Activated CD4-positive, alpha-beta T cell treated with anti-CD3 and anti-CD28 coated beads for 36 hours (primary cell): ENCODE measurements at regions not wholly inside any gene's neighbourhood (a gene's known extent, or its start where the extent isn't known, plus 50 kb on each side); places are given as distances from the start of the nearest gene placed in this dataset.
A peak's percentile ranks its signal among the peaks of the same experiment; 100 is the strongest.

Source experiments
- ATAC-seq: fragments of 200-7000 bp; cut with Tn5 transposase; one replicate; pipeline ENCODE4 v1.10.0; 2021; ENCODE audit warnings: mild to moderate bottlenecking, moderate library complexity
- CTCF ChIA-PET: fragments of 350-600 bp; sonication (Branson Sonifier 250); formaldehyde crosslinking; loops from one replicate; lab custom pipeline; 2021; ENCODE audit warnings: antibody characterized with exemption; lab: Charles Lee
- POLR2A ChIA-PET: fragments of 350-600 bp; sonication (Branson Sonifier 250); formaldehyde crosslinking; loops from one replicate; lab custom pipeline; 2021; ENCODE audit warnings: antibody characterized with exemption, inconsistent platforms; lab: Charles Lee
- DNase-seq: peaks from one replicate; pipeline ENCODE4 v3.0.0-alpha.2; 2020
- H3K27ac Mint-ChIP-seq: one replicate; pipeline ENCODE4 v1.8.0; 2021; ENCODE audit warnings: mixed read lengths
- H3K27me3 Mint-ChIP-seq: one replicate; pipeline ENCODE4 v1.8.0; 2021; ENCODE audit warnings: mixed read lengths
- H3K36me3 Mint-ChIP-seq: one replicate; pipeline ENCODE4 v1.8.0; 2021; ENCODE audit warnings: low read depth, mixed read lengths
- H3K4me1 Mint-ChIP-seq: one replicate; pipeline ENCODE4 v1.8.0; 2021; ENCODE audit warnings: mixed read lengths
- H3K4me3 Mint-ChIP-seq: one replicate; pipeline ENCODE4 v1.8.0; 2021; ENCODE audit warnings: mild to moderate bottlenecking, moderate library complexity, mixed read lengths
- H3K9me3 Mint-ChIP-seq: one replicate; pipeline ENCODE4 v1.8.0; 2021; ENCODE audit warnings: low read depth, mixed read lengths
- intact Hi-C, 2 experiments: fragments of 100-400 bp; cut with DNase I in 1 of 2; cut with micrococcal nuclease in 1 of 2; formaldehyde crosslinking; loops; one replicate each; pipeline versions ENCODE4 v1.14.2 to v1.15.1; 2022 to 2024; cut with DNase I, micrococcal nuclease

GRCh38 chr1:11397151-11397901 lies 81.6 kb upstream of the DISP3 start:
- intact Hi-C loops, result no loop called here
- no peak for DNase-seq
- H3K9me3 Mint-ChIP-seq, result no peaks in the 10 kb centered on the region
- no peaks in the 10 kb centered on the region for H3K4me1 Mint-ChIP-seq
- no peak overlapping the region for H3K27ac Mint-ChIP-seq
- H3K4me3 Mint-ChIP-seq, result no peak overlapping the region
- ChIA-PET CTCF (no interaction called here), POLR2A (no interaction called here)
- ATAC-seq, result no peak
- H3K27me3 Mint-ChIP-seq, result peaks cover 6% of the 10 kb centered on the region
- H3K36me3 Mint-ChIP-seq, result no peaks in the 10 kb centered on the region

DNA sequence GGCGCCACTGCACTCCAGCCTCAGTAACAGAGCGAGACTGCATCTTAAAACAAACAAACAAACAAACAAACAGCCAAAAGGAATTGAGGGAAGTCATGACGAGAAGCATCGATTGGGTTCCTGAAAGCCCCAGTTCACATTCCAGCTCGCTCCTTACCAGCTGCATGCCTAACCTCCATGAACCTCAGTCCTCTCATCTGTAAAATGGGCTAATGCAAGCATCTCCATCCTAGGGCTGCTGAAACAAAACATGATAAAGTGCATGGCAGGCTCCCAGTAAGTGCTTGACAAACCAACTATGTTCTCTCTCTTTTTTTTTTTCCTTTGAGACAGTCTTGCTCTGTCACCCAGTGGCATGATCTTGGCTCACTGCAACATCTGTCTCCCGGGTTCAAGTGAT lies 79.7 kb upstream of the DISP3 start:
- POLR2A ChIA-PET, result no interaction called here
- Mint-ChIP-seq H3K9me3 (peaks cover 1% of the 10 kb centered on the region), H3K27me3 (peaks cover 6% of the 10 kb centered on the region), H3K27ac (no peak overlapping the region), H3K4me3 (no peak overlapping the region), H3K4me1 (no peaks in the 10 kb centered on the region), H3K36me3 (no peaks in the 10 kb centered on the region)
- DNase-seq, result no peak
- intact Hi-C loops, result no loop called here
- no peak for ATAC-seq
- CTCF ChIA-PET, result interaction anchor here (0.6 kb wide), 1 partner anchor 241 kb away, joined by 4 read pairs; no protein-coding TSS in a partner anchor

DNA sequence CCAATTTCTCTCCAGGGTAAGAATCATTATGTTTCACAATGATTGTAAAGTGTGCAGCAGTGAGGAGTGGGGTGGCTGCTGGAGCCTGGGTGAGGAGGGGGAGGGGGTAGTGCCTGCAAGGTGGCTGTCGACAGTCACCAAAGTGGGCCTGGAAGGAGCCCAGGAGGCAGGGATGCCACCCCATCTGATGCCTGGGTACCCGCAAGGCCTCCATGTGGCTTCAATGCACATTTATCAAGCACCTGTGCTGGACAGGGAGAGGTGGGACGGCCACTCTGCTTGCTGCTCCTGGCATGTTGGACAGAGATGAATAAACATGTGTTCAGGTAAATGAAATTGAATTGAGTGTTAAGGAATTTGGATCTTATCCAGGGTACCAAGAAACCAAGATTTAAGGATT lies 78.8 kb upstream of the DISP3 start:
- H3K27me3 Mint-ChIP-seq, result peaks cover 3% of the 10 kb centered on the region
- intact Hi-C loops, result no loop called here
- peaks cover 1% of the 10 kb centered on the region for H3K9me3 Mint-ChIP-seq
- CTCF ChIA-PET, result no interaction called here
- H3K4me1 Mint-ChIP-seq, result peaks cover 1% of the 10 kb centered on the region
- no peak overlapping the region for H3K4me3 Mint-ChIP-seq
- H3K36me3 Mint-ChIP-seq, result no peaks in the 10 kb centered on the region
- ATAC-seq, result no peak
- no peak overlapping the region for H3K27ac Mint-ChIP-seq
- POLR2A ChIA-PET, result no interaction called here
- DNase-seq, result no peak

- Mint-ChIP-seq H3K27me3 (peaks cover 2% of the 10 kb centered on the region), H3K4me3 (no peak overlapping the region), H3K4me1 (peaks cover 2% of the 10 kb centered on the region), H3K9me3 (peaks cover 1% of the 10 kb centered on the region), H3K36me3 (no peaks in the 10 kb centered on the region), H3K27ac (no peak overlapping the region)
- ATAC-seq, result peak; percentile 33
- intact Hi-C loops, result no loop called here
- DNase-seq, result no peak
- ChIA-PET CTCF (no interaction called here), POLR2A (no interaction called here)
Measured at GRCh38 chr1:11400567-11400966, 78.4 kb upstream of the DISP3 start.

- peaks cover 38% of the 10 kb centered on the region for H3K4me1 Mint-ChIP-seq
- H3K9me3 Mint-ChIP-seq, result peaks cover 12% of the 10 kb centered on the region
- DNase-seq (no peak), ATAC-seq (no peak)
- no peaks in the 10 kb centered on the region for H3K36me3 Mint-ChIP-seq
- H3K27ac Mint-ChIP-seq, result peak overlapping the region; percentile 63
- ChIA-PET CTCF (interaction anchor here (0.6 to 1.4 kb wide), 3 partner anchors 86 to 166 kb away, joined by 4 read pairs; no protein-coding TSS in a partner anchor), POLR2A (no interaction called here)
- intact Hi-C loops, result no loop called here
- H3K27me3 Mint-ChIP-seq, result no peaks in the 10 kb centered on the region
- no peak overlapping the region for H3K4me3 Mint-ChIP-seq
Measured at GRCh38 chr1:11406845-11407244, 72.1 kb upstream of the DISP3 start.

DNA sequence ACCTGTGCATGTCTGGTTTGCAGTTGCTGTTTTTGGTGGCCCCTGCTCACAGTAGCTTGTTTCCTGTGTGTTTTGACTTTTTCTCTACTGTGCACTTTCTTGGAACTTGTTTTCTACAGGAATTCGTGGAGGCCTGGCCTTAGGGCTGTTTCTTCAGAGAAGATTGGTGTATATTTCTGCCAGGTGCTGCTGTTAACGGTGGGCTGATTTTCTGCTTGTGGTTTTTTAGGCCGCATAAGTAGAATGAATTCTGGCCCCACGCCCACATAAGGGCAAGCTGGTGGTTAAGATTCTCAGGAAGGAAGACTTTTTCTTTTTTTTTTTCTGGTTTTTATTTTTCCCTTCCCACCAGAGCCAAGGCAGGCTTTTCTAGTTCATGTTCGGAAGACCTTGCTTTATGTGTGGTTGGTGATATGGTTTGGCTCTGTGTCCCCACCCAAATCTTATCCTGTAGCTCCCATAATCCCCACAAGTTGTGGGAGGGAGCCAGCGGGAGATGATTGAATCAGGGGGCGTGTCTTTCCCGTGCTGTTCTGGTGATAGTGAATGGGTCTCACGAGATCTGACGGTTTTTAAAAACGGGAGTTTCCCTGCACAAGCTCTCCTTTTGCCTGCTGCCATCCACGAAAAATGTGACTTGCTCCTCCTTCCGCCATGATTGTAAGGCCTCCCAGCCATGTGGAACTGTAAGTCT lies 71.5 kb upstream of the DISP3 start:
- H3K9me3 Mint-ChIP-seq, result peaks cover 12% of the 10 kb centered on the region
- peak; percentile 50 for DNase-seq
- peak; percentile 71 for ATAC-seq
- ChIA-PET POLR2A (no interaction called here), CTCF (interaction anchor here (0.6 to 1.4 kb wide), 2 partner anchors 87 to 156 kb away, joined by 4 read pairs; no protein-coding TSS in a partner anchor)
- H3K36me3 Mint-ChIP-seq, result no peaks in the 10 kb centered on the region
- no peaks in the 10 kb centered on the region for H3K27me3 Mint-ChIP-seq
- peaks cover 38% of the 10 kb centered on the region for H3K4me1 Mint-ChIP-seq
- H3K4me3 Mint-ChIP-seq, result peak overlapping the region; percentile 11
- intact Hi-C loops, result no loop called here
- H3K27ac Mint-ChIP-seq, result peak overlapping the region; percentile 63

GRCh38 chr1:11412141-11412540 lies 66.8 kb upstream of the DISP3 start:
- no peaks in the 10 kb centered on the region for H3K36me3 Mint-ChIP-seq
- H3K4me3 Mint-ChIP-seq, result no peak overlapping the region
- peaks cover 8% of the 10 kb centered on the region for H3K9me3 Mint-ChIP-seq
- intact Hi-C loops, result no loop called here
- ChIA-PET POLR2A (no interaction called here), CTCF (interaction anchor here (0.7 kb wide), 1 partner anchor 171 kb away, joined by 4 read pairs; no protein-coding TSS in a partner anchor)
- DNase-seq (no peak), ATAC-seq (no peak)
- H3K27me3 Mint-ChIP-seq, result no peaks in the 10 kb centered on the region
- H3K27ac Mint-ChIP-seq, result no peak overlapping the region
- peaks cover 22% of the 10 kb centered on the region for H3K4me1 Mint-ChIP-seq

- ChIA-PET CTCF (no interaction called here), POLR2A (no interaction called here)
- Mint-ChIP-seq H3K9me3 (no peaks in the 10 kb centered on the region), H3K4me3 (no peak overlapping the region), H3K4me1 (peaks cover 5% of the 10 kb centered on the region), H3K27ac (no peak overlapping the region), H3K27me3 (no peaks in the 10 kb centered on the region), H3K36me3 (no peaks in the 10 kb centered on the region)
- DNase-seq (no peak), ATAC-seq (no peak)
- intact Hi-C loops, result no loop called here
Measured at GRCh38 chr1:11413986-11414391, 65.0 kb upstream of the DISP3 start.

GRCh38 chr1:11414926-11415538 lies 63.9 kb upstream of the DISP3 start:
- no peaks in the 10 kb centered on the region for H3K9me3 Mint-ChIP-seq
- peaks cover 3% of the 10 kb centered on the region for H3K4me1 Mint-ChIP-seq
- DNase-seq, result no peak
- H3K27me3 Mint-ChIP-seq, result no peaks in the 10 kb centered on the region
- CTCF ChIA-PET, result no interaction called here
- POLR2A ChIA-PET, result no interaction called here
- intact Hi-C loops, result no loop called here
- H3K36me3 Mint-ChIP-seq, result no peaks in the 10 kb centered on the region
- ATAC-seq, result no peak
- H3K4me3 Mint-ChIP-seq, result no peak overlapping the region
- no peak overlapping the region for H3K27ac Mint-ChIP-seq

DNA sequence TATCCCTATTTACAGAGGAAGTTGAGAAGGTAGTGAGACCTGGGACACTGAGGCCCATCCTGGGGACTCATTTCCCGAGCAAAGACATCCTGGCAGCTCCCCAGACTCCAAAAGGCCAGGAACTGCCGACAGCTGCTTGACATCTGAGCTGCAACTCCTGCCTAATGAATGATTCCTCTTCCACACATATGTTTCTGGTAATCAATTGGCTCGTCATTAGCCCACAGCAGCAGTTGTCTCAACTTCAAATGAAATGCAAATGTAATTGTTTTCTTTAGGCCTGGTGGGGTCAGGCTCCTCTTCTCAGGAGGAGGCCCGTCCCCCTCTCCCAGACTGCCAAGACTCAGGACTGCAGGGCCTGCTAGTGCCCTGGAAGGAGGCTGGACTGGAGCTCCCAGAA lies 61.8 kb upstream of the DISP3 start:
- POLR2A ChIA-PET, result no interaction called here
- no peaks in the 10 kb centered on the region for H3K27me3 Mint-ChIP-seq

GRCh38 chr1:11418056-11418455 lies 60.9 kb upstream of the DISP3 start:
- no peaks in the 10 kb centered on the region for H3K9me3 Mint-ChIP-seq
- CTCF ChIA-PET, result interaction anchor here (0.7 kb wide), 1 partner anchor 800 kb away, joined by 3 read pairs; no protein-coding TSS in a partner anchor
- POLR2A ChIA-PET, result no interaction called here
- no peak for DNase-seq
- no peaks in the 10 kb centered on the region for H3K4me1 Mint-ChIP-seq
- intact Hi-C loops, result no loop called here
- no peak overlapping the region for H3K4me3 Mint-ChIP-seq
- no peaks in the 10 kb centered on the region for H3K27me3 Mint-ChIP-seq
- H3K36me3 Mint-ChIP-seq, result no peaks in the 10 kb centered on the region
- ATAC-seq, result no peak
- H3K27ac Mint-ChIP-seq, result no peak overlapping the region

More for the DNA sequence above, 61.8 kb upstream of the DISP3 start:
- intact Hi-C loops, result no loop called here
- Mint-ChIP-seq H3K27ac (no peak overlapping the region), H3K36me3 (no peaks in the 10 kb centered on the region), H3K4me1 (no peaks in the 10 kb centered on the region), H3K4me3 (no peak overlapping the region), H3K9me3 (no peaks in the 10 kb centered on the region)
- CTCF ChIA-PET, result interaction anchor here (0.7 kb wide), 1 partner anchor 801 kb away, joined by 3 read pairs; no protein-coding TSS in a partner anchor
- DNase-seq (no peak), ATAC-seq (no peak)
